ENCODE measurements at regions not wholly inside any gene's neighbourhood (a gene's known extent, or its start where the extent isn't known, plus 50 kb on each side); places are given as distances from the start of the nearest gene placed in this dataset.

GRCh38 chr7:113710310-113711096 is 208.3 kb downstream of the PPP1R3A start:
- no peak for DNase-seq (ENCODE audit: low read depth)

GRCh38 chr7:113705439-113705838 is 213.4 kb downstream of the PPP1R3A start:
- DNase-seq (ENCODE audit: low read depth): no peak

- no peak for DNase-seq (ENCODE audit: low read depth)
These were observed 220.1 kb downstream of the PPP1R3A start for GRCh38 chr7:113698556-113699220.

- DNase-seq (ENCODE audit: low read depth): no peak
These were observed 224.7 kb downstream of the PPP1R3A start for GRCh38 chr7:113694149-113694548.

GRCh38 chr7:113684165-113684564 is 234.6 kb downstream of the PPP1R3A start:
- no peak for DNase-seq (ENCODE audit: low read depth)

- no peak for DNase-seq (ENCODE audit: low read depth)
These were observed 241.0 kb downstream of the PPP1R3A start for GRCh38 chr7:113677811-113678210.

- no peak for DNase-seq (ENCODE audit: low read depth)
These were observed 253.9 kb downstream of the PPP1R3A start for GRCh38 chr7:113664867-113665266.

GRCh38 chr7:113659416-113659815 is 259.4 kb downstream of the PPP1R3A start:
- DNase-seq (ENCODE audit: low read depth): no peak

GRCh38 chr7:113657603-113658002 is 261.2 kb downstream of the PPP1R3A start:
- DNase-seq (ENCODE audit: low read depth): no peak

- no peak for DNase-seq (ENCODE audit: low read depth)
These were observed 266.3 kb downstream of the PPP1R3A start for GRCh38 chr7:113652501-113652900.

- no peak for DNase-seq (ENCODE audit: low read depth)
These were observed 269.3 kb downstream of the PPP1R3A start for GRCh38 chr7:113649556-113649955.

GRCh38 chr7:113639221-113639620 is 279.6 kb downstream of the PPP1R3A start:
- DNase-seq (ENCODE audit: low read depth): no peak

GRCh38 chr7:113636727-113637421 is 281.9 kb downstream of the PPP1R3A start:
- no peak for DNase-seq (ENCODE audit: low read depth)

GRCh38 chr7:113635492-113635891 is 283.3 kb downstream of the PPP1R3A start:
- DNase-seq (ENCODE audit: low read depth): no peak

GRCh38 chr7:113633073-113633472 is 285.7 kb downstream of the PPP1R3A start:
- no peak for DNase-seq (ENCODE audit: low read depth)

- no peak for DNase-seq (ENCODE audit: low read depth)
These were observed 289.6 kb downstream of the PPP1R3A start for GRCh38 chr7:113628948-113629847.

- no peak for DNase-seq (ENCODE audit: low read depth)
These were observed 293.2 kb downstream of the PPP1R3A start for GRCh38 chr7:113625494-113626102.

GRCh38 chr7:113622796-113623195 is 296.0 kb downstream of the PPP1R3A start:
- no peak for DNase-seq (ENCODE audit: low read depth)

GRCh38 chr7:113610572-113610971 is 308.2 kb downstream of the PPP1R3A start:
- DNase-seq (ENCODE audit: low read depth): no peak

GRCh38 chr7:113608782-113609181 is 310.0 kb downstream of the PPP1R3A start:
- DNase-seq (ENCODE audit: low read depth): no peak

GRCh38 chr7:113606325-113606724 is 312.5 kb downstream of the PPP1R3A start:
- no peak for DNase-seq (ENCODE audit: low read depth)

Data from T follicular helper cell (primary cell).